HepG2 (cell line): ENCODE measurements at regions not wholly inside any gene's neighbourhood (a gene's known extent, or its start where the extent isn't known, plus 50 kb on each side); places are given as distances from the start of the nearest gene placed in this dataset.

ENCODE experiments used
- ATAC-seq: fragments of 200-7000 bp; cut with Tn5 transposase; 3 replicates; pipeline ENCODE4 v1.9.1; 2020; ENCODE audit warnings: mild to moderate bottlenecking, moderate library complexity
- BruUV-seq: library from RNA; stranded (reverse); fragments of 400-500 nt; replicated peaks from 2 replicates; lab custom pipeline; 2021; lab: Mats Ljungman, UMichigan
- CTCF ChIA-PET: fragments of 300-600 bp; formaldehyde crosslinking; extraction: SDS; loops from one replicate; lab custom pipeline; 2021; ENCODE audit warnings: low total read pairs, inconsistent platforms, low intra/inter-chr PET ratio; lab: Yijun Ruan, JAX
- POLR2A ChIA-PET: fragments of 350-600 bp; sonication (Branson Sonifier 250); formaldehyde crosslinking; loops from one replicate; lab custom pipeline; 2020; ENCODE audit warnings: antibody characterized with exemption, inconsistent platforms; lab: Yijun Ruan, JAX
- DNase-seq: peaks from one replicate; pipeline ENCODE4 v3.0.0-alpha.2; 2015; ENCODE audit warnings: low spot score
- FAIRE-seq: peaks from 3 replicates; lab custom pipeline; 2011; peaks lifted over from hg19 to GRCh38; lab: Jason Lieb, UNC
- H2AFZ ChIP-seq: one replicate; pipeline ENCODE4 v1.6.1; 2011; ENCODE audit warnings: low read length, inconsistent platforms
- H3K27ac ChIP-seq: fragments of 300-600 bp; 3 replicates; pipeline ENCODE4 v1.8.0; 2011; ENCODE audit warnings: mixed run types, mild to moderate bottlenecking, mixed read lengths, low read length, inconsistent platforms; ENCODE audit not compliant: insufficient read depth; ENCODE audit errors: extremely low read length
- H3K27me3 ChIP-seq, 2 experiments: fragments of 200-600 bp in 1 of 2; 2 replicates in 1 of 2; 3 replicates in 1 of 2; pipeline versions ENCODE4 v1.6.0 to v1.8.0; 2011; ENCODE audit warnings: low read length in 2 of 2, mild to moderate bottlenecking in 2 of 2, moderate library complexity in 2 of 2, inconsistent platforms in 1 of 2; ENCODE audit not compliant: insufficient read depth in 2 of 2, control insufficient read depth in 1 of 2
- H3K36me3 ChIP-seq, 2 experiments: fragments of 200-600 bp in 1 of 2; replicated peaks in 1 of 2; 2 replicates in 1 of 2; 3 replicates in 1 of 2; pipeline versions ENCODE4 v1.5.1 to v1.8.0; 2011; ENCODE audit warnings: low read length in 2 of 2, inconsistent platforms in 1 of 2; ENCODE audit not compliant: insufficient read depth in 2 of 2, control insufficient read depth in 1 of 2
- H3K4me1 ChIP-seq: 2 replicates; pipeline ENCODE4 v1.5.1; 2012; ENCODE audit warnings: low read length, inconsistent platforms; ENCODE audit not compliant: insufficient read depth
- H3K4me2 ChIP-seq: 2 replicates; pipeline ENCODE4 v1.6.0; 2011; ENCODE audit warnings: low read depth, low read length, inconsistent platforms
- H3K4me3 ChIP-seq, 3 experiments: fragments of 200-600 bp in 1 of 3; sonication (generic), shearing (Covaris generic) in 1 of 3; replicated peaks in 1 of 3; 2 replicates each; pipeline ENCODE4 v1.5.1; 2011 to 2016; ENCODE audit warnings: low read length in 3 of 3, inconsistent platforms in 2 of 3, low read depth in 2 of 3, mild to moderate bottlenecking in 2 of 3, control low read depth in 1 of 3, mixed read lengths in 1 of 3; ENCODE audit not compliant: insufficient read depth in 1 of 3
- H3K79me2 ChIP-seq: one replicate; pipeline ENCODE4 v1.6.1; 2011; ENCODE audit warnings: low read length, inconsistent platforms; ENCODE audit not compliant: insufficient read depth
- H3K9ac ChIP-seq: 2 replicates; pipeline ENCODE4 v1.6.0; 2011; ENCODE audit warnings: mild to moderate bottlenecking, low read depth, low read length, inconsistent platforms; ENCODE audit not compliant: insufficient read depth
- H3K9me3 ChIP-seq: 2 replicates; pipeline ENCODE4 v1.5.1; 2012; ENCODE audit warnings: mild to moderate bottlenecking, low read length
- H4K20me1 ChIP-seq: 2 replicates; pipeline ENCODE4 v1.6.0; 2011; ENCODE audit warnings: inconsistent platforms, mild to moderate bottlenecking, low read length, moderate library complexity; ENCODE audit not compliant: insufficient read depth
- HOXA7 ChIP-seq: sonication (generic); formaldehyde crosslinking; IDR thresholded peaks from 2 replicates; pipeline ENCODE4 v1.8.1; 2022; ENCODE audit warnings: mild to moderate bottlenecking, missing genetic modification reagents, moderate library complexity
- RBFOX2 ChIP-seq: fragments of 200-400 bp; formaldehyde crosslinking; IDR thresholded peaks from 2 replicates; pipeline ENCODE4 v1.6.1; 2017; ENCODE audit warnings: low read depth, mild to moderate bottlenecking, low read length
- SMAD9 ChIP-seq: sonication (generic); formaldehyde crosslinking; IDR thresholded peaks from 2 replicates; pipeline ENCODE4 v1.5.1; 2020; ENCODE audit warnings: mild to moderate bottlenecking, missing genetic modification reagents
- TAF1 ChIP-seq: sonication (generic); formaldehyde crosslinking; IDR thresholded peaks from 2 replicates; pipeline ENCODE4 v1.4.0; 2020; ENCODE audit warnings: missing genetic modification reagents
- in situ Hi-C: cut with HindIII; loops from 2 replicates; pipeline ENCODE4 v1.10.0; 2017; ENCODE audit warnings: low pct_unique_long_range_greater_than_20kb; ENCODE audit not compliant: extremely low pct_ligation_motif_present
- intact Hi-C: fragments of 100-400 bp; cut with micrococcal nuclease; formaldehyde crosslinking; loops from one replicate; pipeline ENCODE4 v1.10.0; 2022; ENCODE audit not compliant: unreplicated experiment
- TF ChIP-seq, protein P1 (sequence below): sonication (generic); formaldehyde crosslinking; IDR thresholded peaks from 2 replicates; pipeline ENCODE4 v1.4.0; 2020; ENCODE audit warnings: mild to moderate bottlenecking, missing genetic modification reagents

DNA sequence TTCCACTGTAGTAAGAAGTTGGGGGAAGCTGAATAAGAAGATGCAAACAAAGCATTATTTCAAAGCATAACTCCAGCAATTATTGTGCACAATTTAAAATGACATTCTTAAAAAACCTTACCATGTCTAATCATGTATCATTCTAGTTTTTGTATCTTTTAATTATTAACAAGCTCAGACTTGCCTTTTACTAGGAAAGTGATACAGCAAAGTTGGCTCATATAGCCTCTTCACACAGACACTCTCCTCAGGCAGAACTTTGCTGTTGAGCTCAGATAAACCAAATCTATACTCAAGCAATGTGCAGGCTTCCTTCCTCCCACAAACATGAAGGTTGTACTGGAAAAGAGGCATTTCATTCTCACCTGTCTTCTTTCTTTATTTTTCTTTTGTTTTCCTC lies 358.7 kb upstream of the EMCN start:
- H3K36me3 ChIP-seq, result no peaks in the 10 kb centered on the region
- H3K9me3 ChIP-seq, result no peaks in the 10 kb centered on the region
- ChIA-PET CTCF (no interaction called here), POLR2A (no interaction called here)
- no peaks in the 10 kb centered on the region for H3K4me1 ChIP-seq
- no peaks in the 10 kb centered on the region for H3K27me3 ChIP-seq
- BruUV-seq, result no TSS peak
- no peaks in the 10 kb centered on the region for H3K79me2 ChIP-seq
- TF ChIP-seq, protein P1, sequence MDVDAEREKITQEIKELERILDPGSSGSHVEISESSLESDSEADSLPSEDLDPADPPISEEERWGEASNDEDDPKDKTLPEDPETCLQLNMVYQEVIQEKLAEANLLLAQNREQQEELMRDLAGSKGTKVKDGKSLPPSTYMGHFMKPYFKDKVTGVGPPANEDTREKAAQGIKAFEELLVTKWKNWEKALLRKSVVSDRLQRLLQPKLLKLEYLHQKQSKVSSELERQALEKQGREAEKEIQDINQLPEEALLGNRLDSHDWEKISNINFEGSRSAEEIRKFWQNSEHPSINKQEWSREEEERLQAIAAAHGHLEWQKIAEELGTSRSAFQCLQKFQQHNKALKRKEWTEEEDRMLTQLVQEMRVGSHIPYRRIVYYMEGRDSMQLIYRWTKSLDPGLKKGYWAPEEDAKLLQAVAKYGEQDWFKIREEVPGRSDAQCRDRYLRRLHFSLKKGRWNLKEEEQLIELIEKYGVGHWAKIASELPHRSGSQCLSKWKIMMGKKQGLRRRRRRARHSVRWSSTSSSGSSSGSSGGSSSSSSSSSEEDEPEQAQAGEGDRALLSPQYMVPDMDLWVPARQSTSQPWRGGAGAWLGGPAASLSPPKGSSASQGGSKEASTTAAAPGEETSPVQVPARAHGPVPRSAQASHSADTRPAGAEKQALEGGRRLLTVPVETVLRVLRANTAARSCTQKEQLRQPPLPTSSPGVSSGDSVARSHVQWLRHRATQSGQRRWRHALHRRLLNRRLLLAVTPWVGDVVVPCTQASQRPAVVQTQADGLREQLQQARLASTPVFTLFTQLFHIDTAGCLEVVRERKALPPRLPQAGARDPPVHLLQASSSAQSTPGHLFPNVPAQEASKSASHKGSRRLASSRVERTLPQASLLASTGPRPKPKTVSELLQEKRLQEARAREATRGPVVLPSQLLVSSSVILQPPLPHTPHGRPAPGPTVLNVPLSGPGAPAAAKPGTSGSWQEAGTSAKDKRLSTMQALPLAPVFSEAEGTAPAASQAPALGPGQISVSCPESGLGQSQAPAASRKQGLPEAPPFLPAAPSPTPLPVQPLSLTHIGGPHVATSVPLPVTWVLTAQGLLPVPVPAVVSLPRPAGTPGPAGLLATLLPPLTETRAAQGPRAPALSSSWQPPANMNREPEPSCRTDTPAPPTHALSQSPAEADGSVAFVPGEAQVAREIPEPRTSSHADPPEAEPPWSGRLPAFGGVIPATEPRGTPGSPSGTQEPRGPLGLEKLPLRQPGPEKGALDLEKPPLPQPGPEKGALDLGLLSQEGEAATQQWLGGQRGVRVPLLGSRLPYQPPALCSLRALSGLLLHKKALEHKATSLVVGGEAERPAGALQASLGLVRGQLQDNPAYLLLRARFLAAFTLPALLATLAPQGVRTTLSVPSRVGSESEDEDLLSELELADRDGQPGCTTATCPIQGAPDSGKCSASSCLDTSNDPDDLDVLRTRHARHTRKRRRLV, result no peak
- TF ChIP-seq TAF1 (CRISPR knock-in tag) (no peak), RBFOX2 (no peak), HOXA7 (no peak), SMAD9 (CRISPR knock-in tag) (no peak)
- no peak overlapping the region for H3K9ac ChIP-seq
- H4K20me1 ChIP-seq, result no peaks in the 10 kb centered on the region
- no peak for ATAC-seq
- no peak overlapping the region for H3K27ac ChIP-seq
- H2AFZ ChIP-seq, result no peak overlapping the region
- H3K4me2 ChIP-seq, result no peak overlapping the region
- intact Hi-C loops (no loop called here), in situ Hi-C loops (no loop called here)
- no peak for FAIRE-seq
- DNase-seq, result no peak
- no peak overlapping the region for H3K4me3 ChIP-seq
